H1 (cell line): ENCODE measurements at regions not wholly inside any gene's neighbourhood (a gene's known extent, or its start where the extent isn't known, plus 50 kb on each side); places are given as distances from the start of the nearest gene placed in this dataset.

ENCODE experiments used
- CTCF ChIA-PET: fragments of 300-600 bp; sonication (Branson Sonifier 250); formaldehyde crosslinking; loops from one replicate; lab custom pipeline; 2021; ENCODE audit not compliant: partially characterized antibody; lab: Charles Lee
- POLR2A ChIA-PET: fragments of 300-600 bp; sonication (Branson Sonifier 250); formaldehyde crosslinking; loops from one replicate; lab custom pipeline; 2021; ENCODE audit warnings: inconsistent platforms; ENCODE audit not compliant: partially characterized antibody; lab: Charles Lee
- DNase-seq, 2 experiments: peaks; one replicate each; pipeline versions ENCODE4 v3.0.0 to v3.0.0-alpha.2; 2010 to 2022; ENCODE audit warnings: low spot score in 2 of 2, low read depth in 1 of 2, mixed read lengths in 1 of 2
- FAIRE-seq: peaks from 2 replicates; lab custom pipeline; 2011; peaks lifted over from hg19 to GRCh38; lab: Jason Lieb, UNC
- H2AFZ ChIP-seq: 2 replicates; pipeline ENCODE4 v1.8.1; 2012; ENCODE audit warnings: low read length, inconsistent platforms
- H2AK5ac ChIP-seq: 2 replicates; pipeline ENCODE4 v1.6.1; 2013; ENCODE audit warnings: low read depth, low read length
- H2BK120ac ChIP-seq: replicated peaks from 2 replicates; pipeline ENCODE3; 2013; ENCODE audit warnings: low read depth, low read length, inconsistent platforms
- H2BK12ac ChIP-seq: 2 replicates; pipeline ENCODE4 v1.6.1; 2013; ENCODE audit warnings: low read depth, low read length
- H2BK15ac ChIP-seq: 2 replicates; pipeline ENCODE4 v1.6.1; 2013; ENCODE audit warnings: low read length
- H2BK20ac ChIP-seq: 2 replicates; pipeline ENCODE4 v1.6.1; 2013; ENCODE audit warnings: low read length
- H2BK5ac ChIP-seq: 2 replicates; pipeline ENCODE4 v1.6.1; 2013; ENCODE audit warnings: low read depth, low read length
- H3K14ac ChIP-seq: 2 replicates; pipeline ENCODE4 v1.6.1; 2013; ENCODE audit warnings: inconsistent platforms; ENCODE audit not compliant: insufficient read length
- H3K18ac ChIP-seq: 2 replicates; pipeline ENCODE4 v1.6.1; 2013; ENCODE audit warnings: low read length; ENCODE audit errors: extremely low read depth
- H3K23ac ChIP-seq: 2 replicates; pipeline ENCODE4 v1.6.1; 2013; ENCODE audit warnings: inconsistent platforms; ENCODE audit not compliant: insufficient read length
- H3K23me2 ChIP-seq: 2 replicates; pipeline ENCODE4 v1.6.1; 2013; ENCODE audit warnings: low read depth, low read length
- H3K27ac ChIP-seq: 2 replicates; pipeline ENCODE4 v1.6.1; 2011; ENCODE audit warnings: low read depth, low read length, inconsistent platforms
- H3K27me3 ChIP-seq, 4 experiments: replicated peaks in 1 of 4; 1 replicate in 1 of 4; 2 replicates in 3 of 4; pipeline versions ENCODE4 v1.6.1 to v1.8.1; 2011 to 2013; ENCODE audit warnings: low read length in 3 of 4, mild to moderate bottlenecking in 3 of 4, inconsistent platforms in 2 of 4, mixed read lengths in 2 of 4, moderate library complexity in 1 of 4; ENCODE audit not compliant: control insufficient read depth in 3 of 4, insufficient read depth in 3 of 4; ENCODE audit errors: extremely low read depth in 1 of 4
- H3K36me3 ChIP-seq, 4 experiments: 2 replicates each; pipeline versions ENCODE4 v1.6.1 to v1.8.1; 2011 to 2013; ENCODE audit warnings: mild to moderate bottlenecking in 4 of 4, low read length in 3 of 4, moderate library complexity in 2 of 4, control low read depth in 1 of 4, inconsistent platforms in 1 of 4; ENCODE audit not compliant: insufficient read depth in 4 of 4, control insufficient read depth in 2 of 4
- H3K4ac ChIP-seq: replicated peaks from 2 replicates; pipeline ENCODE3; 2013; ENCODE audit warnings: low read length, low read depth, mixed read lengths, inconsistent platforms; ENCODE audit not compliant: insufficient read length
- H3K4me1 ChIP-seq, 4 experiments: replicated peaks in 1 of 4; 1 replicate in 1 of 4; 2 replicates in 3 of 4; pipeline versions ENCODE4 v1.6.1 to v1.8.1; 2011 to 2013; ENCODE audit warnings: low read length in 3 of 4, inconsistent platforms in 2 of 4, mixed read lengths in 1 of 4; ENCODE audit not compliant: insufficient read depth in 4 of 4, control insufficient read depth in 3 of 4
- H3K4me2 ChIP-seq, 2 experiments: 2 replicates each; pipeline versions ENCODE4 v1.6.1 to v1.8.1; 2011 to 2013; ENCODE audit warnings: low read depth in 2 of 2, low read length in 2 of 2, control low read depth in 1 of 2, inconsistent platforms in 1 of 2, mild to moderate bottlenecking in 1 of 2; ENCODE audit not compliant: insufficient read depth in 1 of 2
- H3K4me3 ChIP-seq, 4 experiments: fragments of 200-600, 300-600 bp in 1 of 4; sonication (generic), shearing (Covaris generic), sonication (Bioruptor Twin) in 1 of 4; 2 replicates each; pipeline versions ENCODE4 v1.5.1 to v1.8.1; 2011 to 2016; ENCODE audit warnings: low read length in 4 of 4, low read depth in 3 of 4, control low read depth in 2 of 4, inconsistent platforms in 2 of 4, mild to moderate bottlenecking in 2 of 4, mixed read lengths in 1 of 4, moderate library complexity in 1 of 4; ENCODE audit not compliant: insufficient read depth in 2 of 4; ENCODE audit errors: extremely low read depth in 1 of 4
- H3K56ac ChIP-seq: replicated peaks from 2 replicates; pipeline ENCODE3; 2013; ENCODE audit warnings: low read depth, mild to moderate bottlenecking, mixed read lengths, low read length, inconsistent platforms; ENCODE audit not compliant: insufficient read length
- H3K79me1 ChIP-seq: 2 replicates; pipeline ENCODE4 v1.6.1; 2013; ENCODE audit warnings: low read depth, low read length, control low read depth
- H3K79me2 ChIP-seq, 2 experiments: 2 replicates each; pipeline versions ENCODE4 v1.6.1 to v1.8.1; 2012 to 2013; ENCODE audit warnings: low read length in 2 of 2, mild to moderate bottlenecking in 2 of 2, inconsistent platforms in 1 of 2; ENCODE audit not compliant: insufficient read depth in 2 of 2, control insufficient read depth in 1 of 2
- H3K9ac ChIP-seq, 4 experiments: replicated peaks in 1 of 4; 1 replicate in 1 of 4; 2 replicates in 3 of 4; pipeline versions ENCODE4 v1.6.1 to v1.8.1; 2011 to 2013; ENCODE audit warnings: low read depth in 3 of 4, low read length in 3 of 4, control low read depth in 2 of 4, mild to moderate bottlenecking in 2 of 4, moderate library complexity in 2 of 4, inconsistent platforms in 1 of 4; ENCODE audit errors: extremely low read depth in 1 of 4
- H3K9me3 ChIP-seq, 2 experiments: 2 replicates each; pipeline versions ENCODE4 v1.6.1 to v1.8.1; 2012 to 2013; ENCODE audit warnings: mild to moderate bottlenecking in 2 of 2, moderate library complexity in 2 of 2, control low read depth in 1 of 2, inconsistent platforms in 1 of 2, low read depth in 1 of 2, low read length in 1 of 2, mixed read lengths in 1 of 2; ENCODE audit not compliant: insufficient read depth in 2 of 2
- H4K20me1 ChIP-seq, 2 experiments: replicated peaks in 1 of 2; 2 replicates each; pipeline versions ENCODE3 to v1.8.1; 2011 to 2013; ENCODE audit warnings: inconsistent platforms in 2 of 2, low read length in 2 of 2, mild to moderate bottlenecking in 1 of 2; ENCODE audit not compliant: insufficient read depth in 2 of 2, control insufficient read depth in 1 of 2
- H4K5ac ChIP-seq: 2 replicates; pipeline ENCODE4 v1.6.1; 2013; ENCODE audit warnings: low read length, low read depth, mixed read lengths, inconsistent platforms; ENCODE audit not compliant: insufficient read length
- H4K8ac ChIP-seq: 2 replicates; pipeline ENCODE4 v1.8.0; 2013; ENCODE audit warnings: mild to moderate bottlenecking, moderate library complexity, low read length, inconsistent platforms; ENCODE audit not compliant: insufficient read depth; ENCODE audit errors: extremely low read depth
- H4K91ac ChIP-seq: replicated peaks from 2 replicates; pipeline ENCODE3; 2013; ENCODE audit warnings: low read length, mixed read lengths, inconsistent platforms; ENCODE audit not compliant: insufficient read length
- MAFK ChIP-seq: IDR thresholded peaks from 2 replicates; pipeline ENCODE4 v1.6.1; 2012; ENCODE audit warnings: low read depth, mild to moderate bottlenecking, improper control_type of control experiment, low read length
- TAF1 ChIP-seq: IDR thresholded peaks from 2 replicates; pipeline ENCODE4 v1.6.1; 2011; ENCODE audit warnings: mild to moderate bottlenecking, low read depth, low read length
- WGBS, 2 experiments: shearing (Covaris generic) in 1 of 2; methylation state at CpG; one replicate each; pipeline versions ENCODE4 v1.1.6 to v1.1.7; 2013 to 2015; ENCODE audit warnings: low lambda C conversion rate in 2 of 2, mixed read lengths in 2 of 2, inconsistent platforms in 1 of 2, low coverage in 1 of 2, missing lambda C conversion rate in 1 of 2; ENCODE audit not compliant: insufficient replicate concordance in 2 of 2, insufficient coverage in 1 of 2, insufficient read length in 1 of 2; ENCODE audit errors: extremely low coverage in 1 of 2, missing lambda C conversion rate in 1 of 2; 5-methylcytosine and 5-hydroxymethylcytosine counted together

GRCh38 chr2:179332903-179333302, 68.3 kb upstream of the SESTD1 start:
- Histone ChIP-seq H2BK12ac (no peak overlapping the region), H3K18ac (no peak overlapping the region), H3K79me1 (no peaks in the 10 kb centered on the region), H3K27ac (no peak overlapping the region), H3K23me2 (no peaks in the 10 kb centered on the region), H4K5ac (no peak overlapping the region), H2BK15ac (no peak overlapping the region), H3K14ac (no peak overlapping the region), H4K8ac (no peak overlapping the region), H3K56ac (no peak overlapping the region), H2BK20ac (no peak overlapping the region), H3K36me3 (no peaks in the 10 kb centered on the region), H4K91ac (no peak overlapping the region), H3K79me2 (no peaks in the 10 kb centered on the region), H3K4me2 (no peak overlapping the region), H4K20me1 (no peaks in the 10 kb centered on the region), H2BK5ac (no peak overlapping the region), H3K4ac (no peak overlapping the region), H2AFZ (no peak overlapping the region), H3K23ac (no peak overlapping the region), H3K4me3 (no peak overlapping the region), H3K9me3 (no peaks in the 10 kb centered on the region), H3K9ac (no peak overlapping the region), H3K27me3 (no peaks in the 10 kb centered on the region), H2BK120ac (no peak overlapping the region), H3K4me1 (peaks cover 0 to 4% (median under 1%) of the 10 kb centered on the region in 4 experiments; a peak in 4 of 7 replicates), H2AK5ac (no peak overlapping the region)
- 86% methylated on average over 2 of the region's 2 CpGs; no CpG with 5 or more reads in 1 of the 2 experiments for WGBS, 2 experiments
- no peak for FAIRE-seq
- ChIA-PET CTCF (no interaction called here), POLR2A (no interaction called here)
- no peak for DNase-seq
- TF ChIP-seq TAF1 (no peak), MAFK (0 out of 2 replicates have a peak, but pooled peaks have one; percentile 24)
